Ovary (tissue), 7 donors: ENCODE measurements at regions not wholly inside any gene's neighbourhood (a gene's known extent, or its start where the extent isn't known, plus 50 kb on each side); places are given as distances from the start of the nearest gene placed in this dataset.

Experiments
- DNase-seq, 5 donors: peaks; one replicate each; pipeline ENCODE4 v3.0.0-alpha.2; 2019 to 2020
- H3K27ac ChIP-seq, 2 donors: fragments of 200-600 bp; one replicate each; pipeline versions ENCODE4 v1.5.1 to v1.8.0; 2019 to 2022
- H3K27me3 ChIP-seq: fragments of 200-600 bp; one replicate; pipeline ENCODE4 v1.8.0; 2022
- H3K36me3 ChIP-seq: fragments of 200-600 bp; sonication (generic); one replicate; pipeline ENCODE4 v1.5.1; 2019
- H3K4me1 ChIP-seq: one replicate; pipeline ENCODE4 v1.8.1; 2013; ENCODE audit warnings: mild to moderate bottlenecking, moderate library complexity; ENCODE audit not compliant: insufficient read depth
- H3K4me3 ChIP-seq: fragments of 200-600 bp; sonication (generic); one replicate; pipeline ENCODE4 v1.5.1; 2017
- H3K9me3 ChIP-seq, 2 donors: fragments of 200-600 bp in 1 of 2; sonication (generic) in 1 of 2; one replicate each; pipeline versions ENCODE4 v1.5.1 to v1.8.1; 2013 to 2019; ENCODE audit warnings: mild to moderate bottlenecking in 1 of 2, moderate library complexity in 1 of 2
- CTCF ChIP-seq, 3 donors: fragments of 450-650 bp in 2 of 3; fragments of 200-600 bp in 1 of 3; IDR thresholded peaks; one replicate each; pipeline versions ENCODE4 v1.5.1 to v1.8.0; 2016 to 2022; ENCODE audit warnings: antibody characterized with exemption in 3 of 3, mild to moderate bottlenecking in 1 of 3
- EP300 ChIP-seq: sonication (generic); formaldehyde crosslinking; IDR thresholded peaks from one replicate; pipeline ENCODE4 v1.6.1; 2017; ENCODE audit warnings: antibody characterized with exemption
- POLR2A ChIP-seq: fragments of 450-650 bp; IDR thresholded peaks from one replicate; pipeline ENCODE4 v1.6.1; 2017; ENCODE audit warnings: antibody characterized with exemption, mild to moderate bottlenecking, moderate library complexity
- WGBS, 3 donors: extraction: QIAGEN DNeasy Blood & Tissue Kit in 1 of 3; methylation state at CpG; one replicate each; pipeline versions ENCODE4 v1.1.5 to v1.1.7; 2013 to 2017; 5-methylcytosine and 5-hydroxymethylcytosine counted together
- intact Hi-C, 4 donors: fragments of 100-400 bp; cut with DNase I; formaldehyde crosslinking; loops; one replicate each; pipeline versions ENCODE4 v1.11.0 to v1.15.1; 2022 to 2023
- donor health status: DM: no; HTN: no; CAD: no; lungs with moderate emphysema.
- donor health status: DM: no; HTN: no; CAD: no.
- donor health status: Bipolar disorder and iron deficiency.
- donor health status: DM: no; HTN: no; CAD: no.
- donor health status: DM: yes; HTN: yes; CAD: no.

- no peak for DNase-seq
- Histone ChIP-seq H3K4me1 (no peaks in the 10 kb centered on the region), H3K27me3 (no peaks in the 10 kb centered on the region), H3K9me3 (no peaks in the 10 kb centered on the region), H3K27ac (no peak overlapping the region), H3K4me3 (no peak overlapping the region), H3K36me3 (no peaks in the 10 kb centered on the region)
- TF ChIP-seq POLR2A (no peak), EP300 (no peak), CTCF (IDR thresholded peaks at IDR 0.05) (no peak)
- intact Hi-C loops, result no loop called here
These were observed 320.6 kb downstream of the ETAA1 start for GRCh38 chr2:67717692-67718091.

DNA sequence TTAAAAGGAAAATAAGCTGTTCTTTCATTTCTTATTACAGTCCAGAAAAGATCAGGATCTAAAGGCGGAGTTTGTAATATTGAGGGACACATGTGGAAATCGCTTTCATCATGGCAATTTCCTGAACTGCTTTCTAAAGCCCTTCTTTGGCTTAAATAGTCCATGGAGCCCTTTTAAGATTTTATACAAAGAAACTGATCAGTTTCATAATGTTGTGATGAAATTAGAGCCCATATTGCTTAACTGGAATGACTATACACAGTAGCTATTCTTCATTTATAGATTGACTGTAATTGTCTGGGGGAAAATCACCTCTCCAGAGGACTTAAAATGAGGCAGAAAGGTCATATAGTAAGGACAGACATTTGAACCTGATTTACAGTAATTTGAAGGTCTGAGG lies 322.2 kb downstream of the ETAA1 start:
- 92 to 97% (median 94%) methylated on average over 2 of the region's 2 CpGs for WGBS, 3 donors

GRCh38 chr2:67721516-67721915 lies 324.4 kb downstream of the ETAA1 start:
- TF ChIP-seq EP300 (no peak), POLR2A (no peak), CTCF (IDR thresholded peaks at IDR 0.05) (no peak)
- no peaks in the 10 kb centered on the region for H3K4me1 ChIP-seq
- WGBS, 3 donors, result 64 to 91% (median 65%) methylated on average over 1 of the region's 1 CpG
- DNase-seq, result no peak
- no peaks in the 10 kb centered on the region for H3K27me3 ChIP-seq
- no peaks in the 10 kb centered on the region for H3K36me3 ChIP-seq
- intact Hi-C loops, result no loop called here
- H3K9me3 ChIP-seq, result no peaks in the 10 kb centered on the region
- no peak overlapping the region for H3K27ac ChIP-seq
- H3K4me3 ChIP-seq, result no peak overlapping the region

More for the DNA sequence above, 322.2 kb downstream of the ETAA1 start:
- Histone ChIP-seq H3K9me3 (no peaks in the 10 kb centered on the region), H3K36me3 (no peaks in the 10 kb centered on the region), H3K4me1 (no peaks in the 10 kb centered on the region), H3K27me3 (no peaks in the 10 kb centered on the region), H3K27ac (no peak overlapping the region), H3K4me3 (no peak overlapping the region)
- no peak for TF ChIP-seq POLR2A
- TF ChIP-seq CTCF (IDR thresholded peaks at IDR 0.05), result no peak
- TF ChIP-seq EP300, result no peak
- intact Hi-C loops, result no loop called here
- no peak for DNase-seq

GRCh38 chr2:67724261-67724660 lies 327.1 kb downstream of the ETAA1 start:
- no peaks in the 10 kb centered on the region for H3K4me1 ChIP-seq
- no peaks in the 10 kb centered on the region for H3K9me3 ChIP-seq
- H3K27me3 ChIP-seq, result no peaks in the 10 kb centered on the region
- no peaks in the 10 kb centered on the region for H3K36me3 ChIP-seq
- H3K27ac ChIP-seq, result no peak overlapping the region
- no peak for DNase-seq
- WGBS, 3 donors, result 97 to 99% (median 97%) methylated on average over 2 of the region's 2 CpGs
- intact Hi-C loops, result no loop called here
- H3K4me3 ChIP-seq, result no peak overlapping the region
- TF ChIP-seq POLR2A (no peak), EP300 (no peak), CTCF (IDR thresholded peaks at IDR 0.05) (no peak)

GRCh38 chr2:67725731-67726130 lies 328.6 kb downstream of the ETAA1 start:
- WGBS, 3 donors, result 24 to 40% (median 31%) methylated on average over 1 of the region's 1 CpG
- H3K27ac ChIP-seq, result no peak overlapping the region
- intact Hi-C loops, result no loop called here
- H3K9me3 ChIP-seq, result no peaks in the 10 kb centered on the region
- H3K36me3 ChIP-seq, result no peaks in the 10 kb centered on the region
- no peaks in the 10 kb centered on the region for H3K27me3 ChIP-seq
- no peak for TF ChIP-seq EP300
- TF ChIP-seq POLR2A, result no peak
- H3K4me1 ChIP-seq, result no peaks in the 10 kb centered on the region
- no peak for DNase-seq
- no peak overlapping the region for H3K4me3 ChIP-seq
